ENCODE measurements at regions not wholly inside any gene's neighbourhood (a gene's known extent, or its start where the extent isn't known, plus 50 kb on each side); places are given as distances from the start of the nearest gene placed in this dataset.

- no peak for TF ChIP-seq Cebpa-rat (IDR thresholded peaks at IDR 0.05)
- no peak overlapping the region for H3K4me2 ChIP-seq
- no peak overlapping the region for H3K4me3 ChIP-seq
- H4K20me1 ChIP-seq, result no peaks in the 10 kb centered on the region
- H3K9ac ChIP-seq, result no peak overlapping the region
- H3K27me3 ChIP-seq, result no peaks in the 10 kb centered on the region
- H3K27ac ChIP-seq, result no peak overlapping the region
- no peaks in the 10 kb centered on the region for H3K36me3 ChIP-seq
- no peaks in the 10 kb centered on the region for H3K4me1 ChIP-seq
- H3K9me3 ChIP-seq, result peaks cover 12% of the 10 kb centered on the region
These were observed 381.0 kb downstream of the SNAPC1 start for GRCh38 chr14:62143245-62143644.

- no peak for TF ChIP-seq Cebpa-rat (IDR thresholded peaks at IDR 0.05)
- Histone ChIP-seq H3K27ac (no peak overlapping the region), H3K9me3 (peaks cover 16% of the 10 kb centered on the region), H4K20me1 (no peaks in the 10 kb centered on the region), H3K4me3 (no peak overlapping the region), H3K9ac (no peak overlapping the region), H3K27me3 (no peaks in the 10 kb centered on the region), H3K4me2 (no peak overlapping the region), H3K36me3 (no peaks in the 10 kb centered on the region), H3K4me1 (no peaks in the 10 kb centered on the region)
These were observed 382.6 kb downstream of the SNAPC1 start for GRCh38 chr14:62144863-62145262.

- Histone ChIP-seq H3K4me2 (no peak overlapping the region), H3K27ac (no peak overlapping the region), H3K4me1 (no peaks in the 10 kb centered on the region), H4K20me1 (no peaks in the 10 kb centered on the region), H3K27me3 (no peaks in the 10 kb centered on the region), H3K9ac (no peak overlapping the region), H3K36me3 (no peaks in the 10 kb centered on the region), H3K9me3 (peaks cover 16% of the 10 kb centered on the region), H3K4me3 (no peak overlapping the region)
- TF ChIP-seq Cebpa-rat (IDR thresholded peaks at IDR 0.05), result no peak
These were observed 383.8 kb downstream of the SNAPC1 start for GRCh38 chr14:62146030-62146429.

- H4K20me1 ChIP-seq, result no peaks in the 10 kb centered on the region
- no peak overlapping the region for H3K9ac ChIP-seq
- no peak overlapping the region for H3K4me3 ChIP-seq
- TF ChIP-seq Cebpa-rat (IDR thresholded peaks at IDR 0.05), result no peak
- H3K4me1 ChIP-seq, result no peaks in the 10 kb centered on the region
- no peaks in the 10 kb centered on the region for H3K36me3 ChIP-seq
- H3K27me3 ChIP-seq, result no peaks in the 10 kb centered on the region
- H3K9me3 ChIP-seq, result no peaks in the 10 kb centered on the region
- H3K4me2 ChIP-seq, result no peak overlapping the region
- H3K27ac ChIP-seq, result no peak overlapping the region
These were observed 393.8 kb downstream of the SNAPC1 start for GRCh38 chr14:62156052-62156451.

GRCh38 chr14:62158779-62159178 lies 396.6 kb downstream of the SNAPC1 start:
- no peak overlapping the region for H3K4me2 ChIP-seq
- H3K4me3 ChIP-seq, result no peak overlapping the region
- no peak overlapping the region for H3K27ac ChIP-seq
- no peak for TF ChIP-seq Cebpa-rat (IDR thresholded peaks at IDR 0.05)
- H3K9ac ChIP-seq, result no peak overlapping the region
- no peaks in the 10 kb centered on the region for H3K27me3 ChIP-seq
- no peaks in the 10 kb centered on the region for H4K20me1 ChIP-seq
- H3K9me3 ChIP-seq, result no peaks in the 10 kb centered on the region
- H3K36me3 ChIP-seq, result no peaks in the 10 kb centered on the region
- no peaks in the 10 kb centered on the region for H3K4me1 ChIP-seq

GRCh38 chr14:62159314-62159713 lies 397.1 kb downstream of the SNAPC1 start:
- no peak overlapping the region for H3K4me2 ChIP-seq

GRCh38 chr14:62162998-62163589 lies 400.9 kb downstream of the SNAPC1 start:
- H3K4me2 ChIP-seq, result no peak overlapping the region
- H3K36me3 ChIP-seq, result no peaks in the 10 kb centered on the region
- TF ChIP-seq Cebpa-rat (IDR thresholded peaks at IDR 0.05), result no peak
- H3K9ac ChIP-seq, result no peak overlapping the region
- no peaks in the 10 kb centered on the region for H3K4me1 ChIP-seq
- H3K4me3 ChIP-seq, result no peak overlapping the region
- no peaks in the 10 kb centered on the region for H4K20me1 ChIP-seq
- no peaks in the 10 kb centered on the region for H3K27me3 ChIP-seq
- no peak overlapping the region for H3K27ac ChIP-seq
- H3K9me3 ChIP-seq, result no peaks in the 10 kb centered on the region

More at GRCh38 chr14:62159314-62159713, 397.1 kb downstream of the SNAPC1 start:
- Histone ChIP-seq H3K36me3 (no peaks in the 10 kb centered on the region), H3K4me1 (no peaks in the 10 kb centered on the region), H4K20me1 (no peaks in the 10 kb centered on the region), H3K27me3 (no peaks in the 10 kb centered on the region), H3K9ac (no peak overlapping the region), H3K4me3 (no peak overlapping the region), H3K27ac (no peak overlapping the region), H3K9me3 (no peaks in the 10 kb centered on the region)
- no peak for TF ChIP-seq Cebpa-rat (IDR thresholded peaks at IDR 0.05)

- Histone ChIP-seq H3K4me2 (no peak overlapping the region), H3K27ac (no peak overlapping the region), H4K20me1 (no peaks in the 10 kb centered on the region), H3K4me1 (no peaks in the 10 kb centered on the region), H3K9me3 (no peaks in the 10 kb centered on the region), H3K36me3 (no peaks in the 10 kb centered on the region), H3K9ac (no peak overlapping the region), H3K4me3 (no peak overlapping the region), H3K27me3 (no peaks in the 10 kb centered on the region)
- TF ChIP-seq Cebpa-rat (IDR thresholded peaks at IDR 0.05), result no peak
These were observed 406.4 kb downstream of the SNAPC1 start for GRCh38 chr14:62168564-62169155.

- Histone ChIP-seq H3K4me1 (no peaks in the 10 kb centered on the region), H4K20me1 (no peaks in the 10 kb centered on the region), H3K9me3 (peaks cover 7% of the 10 kb centered on the region; the same call in 1 of the 2 replicates), H3K27ac (no peak overlapping the region), H3K4me3 (no peak overlapping the region), H3K4me2 (no peak overlapping the region), H3K27me3 (no peaks in the 10 kb centered on the region), H3K36me3 (no peaks in the 10 kb centered on the region), H3K9ac (no peak overlapping the region)
- no peak for TF ChIP-seq Cebpa-rat (IDR thresholded peaks at IDR 0.05)
These were observed 417.3 kb downstream of the SNAPC1 start for GRCh38 chr14:62179367-62180018.

GRCh38 chr14:62181591-62181990 lies 419.4 kb downstream of the SNAPC1 start:
- no peaks in the 10 kb centered on the region for H3K9me3 ChIP-seq

More at GRCh38 chr14:62181591-62181990, 419.4 kb downstream of the SNAPC1 start:
- Histone ChIP-seq H3K4me1 (no peaks in the 10 kb centered on the region), H3K4me3 (no peak overlapping the region), H3K27me3 (no peaks in the 10 kb centered on the region), H3K36me3 (no peaks in the 10 kb centered on the region), H3K9ac (no peak overlapping the region), H3K4me2 (no peak overlapping the region), H4K20me1 (no peaks in the 10 kb centered on the region), H3K27ac (no peak overlapping the region)
- no peak for TF ChIP-seq Cebpa-rat (IDR thresholded peaks at IDR 0.05)
